ENCODE measurements at regions not wholly inside any gene's neighbourhood (a gene's known extent, or its start where the extent isn't known, plus 50 kb on each side); places are given as distances from the start of the nearest gene placed in this dataset.

GRCh38 chr16:17520561-17520960 lies 49.8 kb upstream of the XYLT1 start:
- Histone ChIP-seq H3K4me2 (ENCODE audit: low read depth, low read length) (no peak overlapping the region), H3K9me3 (replicated peaks; ENCODE audit: insufficient read depth, low read length) (no peaks in the 10 kb centered on the region), H3K79me2 (ENCODE audit: low read length) (no peaks in the 10 kb centered on the region), H3K27ac (ENCODE audit: low read length) (no peak overlapping the region), H2AFZ (ENCODE audit: low read length) (no peak overlapping the region), H3F3A (ENCODE audit: insufficient read depth, low read length) (no peaks in the 10 kb centered on the region), H3K4me3 (ENCODE audit: low read length) (no peak overlapping the region), H4K20me1 (ENCODE audit: insufficient read depth, low read length) (no peaks in the 10 kb centered on the region), H3K4me1 (ENCODE audit: low read length) (peaks cover 13% of the 10 kb centered on the region; the same call in 1 of the 2 replicates), H3K27me3 (replicated peaks; ENCODE audit: insufficient read depth, low read length) (no peaks in the 10 kb centered on the region), H3K9me2 (replicated peaks; ENCODE audit: insufficient read depth, low read length) (no peaks in the 10 kb centered on the region), H3K9ac (ENCODE audit: low read length) (no peak overlapping the region), H3K36me3 (replicated peaks; ENCODE audit: insufficient read depth, low read length) (no peaks in the 10 kb centered on the region)
- DNase-seq, result no peak
- TF ChIP-seq CTCF (IDR thresholded peaks at IDR 0.05; ENCODE audit: low read length) (no peak), EZH2 (optimal IDR thresholded peaks at IDR 0.05; ENCODE audit: low read depth, low read length) (no peak)

Data from MM.1S (cell line).